Hepatocyte (in vitro differentiated cells): ENCODE measurements at regions not wholly inside any gene's neighbourhood (a gene's known extent, or its start where the extent isn't known, plus 50 kb on each side); places are given as distances from the start of the nearest gene placed in this dataset.

Experiments used
- DNase-seq: peaks from one replicate; pipeline ENCODE4 v3.0.0-alpha.2; 2016; ENCODE audit warnings: low spot score
- H2AFZ ChIP-seq: fragments of 200-600 bp; sonication (generic); 2 replicates; pipeline ENCODE4 v1.6.0; 2016; ENCODE audit warnings: antibody characterized with exemption, mild to moderate bottlenecking
- H3K27ac ChIP-seq: fragments of 200-600 bp; sonication (generic); 2 replicates; pipeline ENCODE4 v1.5.1; 2016; ENCODE audit warnings: mild to moderate bottlenecking
- H3K27me3 ChIP-seq: fragments of 200-600 bp; sonication (generic); 2 replicates; pipeline ENCODE4 v1.6.1; 2016
- H3K36me3 ChIP-seq: fragments of 200-600 bp; sonication (generic); replicated peaks from 2 replicates; pipeline ENCODE4 v1.5.1; 2016; ENCODE audit warnings: low read depth; ENCODE audit not compliant: insufficient read depth
- H3K4me1 ChIP-seq: fragments of 200-600 bp; sonication (generic); 2 replicates; pipeline ENCODE4 v1.5.1; 2016; ENCODE audit warnings: mild to moderate bottlenecking, moderate library complexity; ENCODE audit not compliant: insufficient read depth
- H3K4me2 ChIP-seq: fragments of 200-600 bp; sonication (generic); 2 replicates; pipeline ENCODE4 v1.6.0; 2016
- H3K4me3 ChIP-seq: fragments of 200-600 bp; sonication (generic); 2 replicates; pipeline ENCODE4 v1.5.1; 2016; ENCODE audit warnings: mild to moderate bottlenecking
- H3K79me2 ChIP-seq: fragments of 200-600 bp; sonication (generic); 2 replicates; pipeline ENCODE4 v1.6.0; 2017; ENCODE audit warnings: mild to moderate bottlenecking
- H3K9me2 ChIP-seq: fragments of 200-600 bp; sonication (generic); replicated peaks from 2 replicates; pipeline ENCODE4 v1.6.0; 2017; ENCODE audit warnings: mild to moderate bottlenecking; ENCODE audit not compliant: insufficient read depth
- H3K9me3 ChIP-seq: fragments of 200-600 bp; sonication (generic); 2 replicates; pipeline ENCODE4 v1.5.1; 2016; ENCODE audit warnings: low read depth, mild to moderate bottlenecking
- H4K20me1 ChIP-seq: fragments of 200-600 bp; sonication (generic); 2 replicates; pipeline ENCODE4 v1.6.0; 2016; ENCODE audit warnings: mild to moderate bottlenecking; ENCODE audit not compliant: insufficient read depth, poor library complexity, severe bottlenecking
- CTCF ChIP-seq: fragments of 200-600 bp; sonication (generic); IDR thresholded peaks from 2 replicates; pipeline ENCODE4 v1.5.1; 2016; ENCODE audit warnings: antibody characterized with exemption, mild to moderate bottlenecking; ENCODE audit not compliant: poor library complexity
- EZH2 ChIP-seq: fragments of 200-600 bp; sonication (generic); IDR thresholded peaks from 2 replicates; pipeline ENCODE4 v1.6.1; 2016; ENCODE audit warnings: antibody characterized with exemption, mild to moderate bottlenecking, borderline replicate concordance
- EZH2phosphoT487 ChIP-seq: fragments of 200-600 bp; sonication (generic); IDR thresholded peaks from one replicate; pipeline ENCODE4 v1.6.1; 2018; ENCODE audit warnings: antibody characterized with exemption, mild to moderate bottlenecking, low read depth, moderate library complexity; ENCODE audit not compliant: unreplicated experiment, severe bottlenecking
- WGBS: methylation state at CpG from one replicate; pipeline ENCODE4 v1.1.6; 2016; ENCODE audit warnings: low lambda C conversion rate; ENCODE audit errors: missing lambda C conversion rate; 5-methylcytosine and 5-hydroxymethylcytosine counted together

GRCh38 chr10:94180576-94180975, 182.2 kb downstream of the NOC3L start:
- Histone ChIP-seq H3K36me3 (no peaks in the 10 kb centered on the region), H3K27ac (no peak overlapping the region), H3K4me1 (peaks cover 3% of the 10 kb centered on the region), H3K4me2 (no peak overlapping the region), H3K9me3 (no peaks in the 10 kb centered on the region), H3K9me2 (no peaks in the 10 kb centered on the region), H2AFZ (no peak overlapping the region), H3K27me3 (no peaks in the 10 kb centered on the region), H3K4me3 (no peak overlapping the region), H3K79me2 (no peaks in the 10 kb centered on the region), H4K20me1 (no peaks in the 10 kb centered on the region)
- DNase-seq = no peak
- 73% methylated on average over 2 of the region's 2 CpGs for WGBS
- TF ChIP-seq EZH2phosphoT487 (no peak), CTCF (no peak), EZH2 (no peak)

- TF ChIP-seq EZH2phosphoT487 = no peak
- TF ChIP-seq CTCF = no peak
- no peak for TF ChIP-seq EZH2
- H2AFZ ChIP-seq = no peak overlapping the region
- no peaks in the 10 kb centered on the region for H3K79me2 ChIP-seq
- H3K27me3 ChIP-seq = no peaks in the 10 kb centered on the region
- no peak overlapping the region for H3K4me2 ChIP-seq
- H4K20me1 ChIP-seq = no peaks in the 10 kb centered on the region
- H3K9me2 ChIP-seq = no peaks in the 10 kb centered on the region
- H3K4me1 ChIP-seq = peaks cover 3% of the 10 kb centered on the region
- no peaks in the 10 kb centered on the region for H3K9me3 ChIP-seq
- no peak for DNase-seq
- WGBS = 86% methylated on average over 7 of the region's 7 CpGs
- no peak overlapping the region for H3K27ac ChIP-seq
- H3K36me3 ChIP-seq = no peaks in the 10 kb centered on the region
- H3K4me3 ChIP-seq = no peak overlapping the region
These were observed 179.0 kb downstream of the NOC3L start for GRCh38 chr10:94183666-94184264.

- H3K4me3 ChIP-seq = no peak overlapping the region
- peaks cover 3% of the 10 kb centered on the region for H3K4me1 ChIP-seq
- H3K9me2 ChIP-seq = no peaks in the 10 kb centered on the region
- H4K20me1 ChIP-seq = no peaks in the 10 kb centered on the region
- H2AFZ ChIP-seq = no peak overlapping the region
- H3K79me2 ChIP-seq = no peaks in the 10 kb centered on the region
- H3K4me2 ChIP-seq = no peak overlapping the region
- no peaks in the 10 kb centered on the region for H3K9me3 ChIP-seq
- no peaks in the 10 kb centered on the region for H3K36me3 ChIP-seq
- WGBS = 97% methylated on average over 2 of the region's 2 CpGs
- no peak overlapping the region for H3K27ac ChIP-seq
- TF ChIP-seq EZH2phosphoT487 = no peak
- TF ChIP-seq CTCF = no peak
- no peak for TF ChIP-seq EZH2
- no peak for DNase-seq
- no peaks in the 10 kb centered on the region for H3K27me3 ChIP-seq
These were observed 176.0 kb downstream of the NOC3L start for GRCh38 chr10:94186722-94187121.
